H1 (cell line): ENCODE measurements at regions not wholly inside any gene's neighbourhood (a gene's known extent, or its start where the extent isn't known, plus 50 kb on each side); places are given as distances from the start of the nearest gene placed in this dataset.

Source experiments
- CTCF ChIA-PET: fragments of 300-600 bp; sonication (Branson Sonifier 250); formaldehyde crosslinking; loops from one replicate; lab custom pipeline; 2021; ENCODE audit not compliant: partially characterized antibody; lab: Charles Lee
- POLR2A ChIA-PET: fragments of 300-600 bp; sonication (Branson Sonifier 250); formaldehyde crosslinking; loops from one replicate; lab custom pipeline; 2021; ENCODE audit warnings: inconsistent platforms; ENCODE audit not compliant: partially characterized antibody; lab: Charles Lee
- DNase-seq, 2 experiments: peaks; one replicate each; pipeline versions ENCODE4 v3.0.0 to v3.0.0-alpha.2; 2010 to 2022; ENCODE audit warnings: low spot score in 2 of 2, low read depth in 1 of 2, mixed read lengths in 1 of 2
- FAIRE-seq: peaks from 2 replicates; lab custom pipeline; 2011; peaks lifted over from hg19 to GRCh38; lab: Jason Lieb, UNC
- H2AFZ ChIP-seq: 2 replicates; pipeline ENCODE4 v1.8.1; 2012; ENCODE audit warnings: low read length, inconsistent platforms
- H2AK5ac ChIP-seq: 2 replicates; pipeline ENCODE4 v1.6.1; 2013; ENCODE audit warnings: low read depth, low read length
- H2BK120ac ChIP-seq: replicated peaks from 2 replicates; pipeline ENCODE3; 2013; ENCODE audit warnings: low read depth, low read length, inconsistent platforms
- H2BK12ac ChIP-seq: 2 replicates; pipeline ENCODE4 v1.6.1; 2013; ENCODE audit warnings: low read depth, low read length
- H2BK15ac ChIP-seq: 2 replicates; pipeline ENCODE4 v1.6.1; 2013; ENCODE audit warnings: low read length
- H2BK20ac ChIP-seq: 2 replicates; pipeline ENCODE4 v1.6.1; 2013; ENCODE audit warnings: low read length
- H2BK5ac ChIP-seq: 2 replicates; pipeline ENCODE4 v1.6.1; 2013; ENCODE audit warnings: low read depth, low read length
- H3K14ac ChIP-seq: 2 replicates; pipeline ENCODE4 v1.6.1; 2013; ENCODE audit warnings: inconsistent platforms; ENCODE audit not compliant: insufficient read length
- H3K18ac ChIP-seq: 2 replicates; pipeline ENCODE4 v1.6.1; 2013; ENCODE audit warnings: low read length; ENCODE audit errors: extremely low read depth
- H3K23ac ChIP-seq: 2 replicates; pipeline ENCODE4 v1.6.1; 2013; ENCODE audit warnings: inconsistent platforms; ENCODE audit not compliant: insufficient read length
- H3K23me2 ChIP-seq: 2 replicates; pipeline ENCODE4 v1.6.1; 2013; ENCODE audit warnings: low read depth, low read length
- H3K27ac ChIP-seq: 2 replicates; pipeline ENCODE4 v1.6.1; 2011; ENCODE audit warnings: low read depth, low read length, inconsistent platforms
- H3K27me3 ChIP-seq, 4 experiments: replicated peaks in 1 of 4; 1 replicate in 1 of 4; 2 replicates in 3 of 4; pipeline versions ENCODE4 v1.6.1 to v1.8.1; 2011 to 2013; ENCODE audit warnings: low read length in 3 of 4, mild to moderate bottlenecking in 3 of 4, inconsistent platforms in 2 of 4, mixed read lengths in 2 of 4, moderate library complexity in 1 of 4; ENCODE audit not compliant: control insufficient read depth in 3 of 4, insufficient read depth in 3 of 4; ENCODE audit errors: extremely low read depth in 1 of 4
- H3K36me3 ChIP-seq, 4 experiments: 2 replicates each; pipeline versions ENCODE4 v1.6.1 to v1.8.1; 2011 to 2013; ENCODE audit warnings: mild to moderate bottlenecking in 4 of 4, low read length in 3 of 4, moderate library complexity in 2 of 4, control low read depth in 1 of 4, inconsistent platforms in 1 of 4; ENCODE audit not compliant: insufficient read depth in 4 of 4, control insufficient read depth in 2 of 4
- H3K4ac ChIP-seq: replicated peaks from 2 replicates; pipeline ENCODE3; 2013; ENCODE audit warnings: low read length, low read depth, mixed read lengths, inconsistent platforms; ENCODE audit not compliant: insufficient read length
- H3K4me1 ChIP-seq, 4 experiments: replicated peaks in 1 of 4; 1 replicate in 1 of 4; 2 replicates in 3 of 4; pipeline versions ENCODE4 v1.6.1 to v1.8.1; 2011 to 2013; ENCODE audit warnings: low read length in 3 of 4, inconsistent platforms in 2 of 4, mixed read lengths in 1 of 4; ENCODE audit not compliant: insufficient read depth in 4 of 4, control insufficient read depth in 3 of 4
- H3K4me2 ChIP-seq, 2 experiments: 2 replicates each; pipeline versions ENCODE4 v1.6.1 to v1.8.1; 2011 to 2013; ENCODE audit warnings: low read depth in 2 of 2, low read length in 2 of 2, control low read depth in 1 of 2, inconsistent platforms in 1 of 2, mild to moderate bottlenecking in 1 of 2; ENCODE audit not compliant: insufficient read depth in 1 of 2
- H3K4me3 ChIP-seq, 4 experiments: fragments of 200-600, 300-600 bp in 1 of 4; sonication (generic), shearing (Covaris generic), sonication (Bioruptor Twin) in 1 of 4; 2 replicates each; pipeline versions ENCODE4 v1.5.1 to v1.8.1; 2011 to 2016; ENCODE audit warnings: low read length in 4 of 4, low read depth in 3 of 4, control low read depth in 2 of 4, inconsistent platforms in 2 of 4, mild to moderate bottlenecking in 2 of 4, mixed read lengths in 1 of 4, moderate library complexity in 1 of 4; ENCODE audit not compliant: insufficient read depth in 2 of 4; ENCODE audit errors: extremely low read depth in 1 of 4
- H3K56ac ChIP-seq: replicated peaks from 2 replicates; pipeline ENCODE3; 2013; ENCODE audit warnings: low read depth, mild to moderate bottlenecking, mixed read lengths, low read length, inconsistent platforms; ENCODE audit not compliant: insufficient read length
- H3K79me1 ChIP-seq: 2 replicates; pipeline ENCODE4 v1.6.1; 2013; ENCODE audit warnings: low read depth, low read length, control low read depth
- H3K79me2 ChIP-seq, 2 experiments: 2 replicates each; pipeline versions ENCODE4 v1.6.1 to v1.8.1; 2012 to 2013; ENCODE audit warnings: low read length in 2 of 2, mild to moderate bottlenecking in 2 of 2, inconsistent platforms in 1 of 2; ENCODE audit not compliant: insufficient read depth in 2 of 2, control insufficient read depth in 1 of 2
- H3K9ac ChIP-seq, 4 experiments: replicated peaks in 1 of 4; 1 replicate in 1 of 4; 2 replicates in 3 of 4; pipeline versions ENCODE4 v1.6.1 to v1.8.1; 2011 to 2013; ENCODE audit warnings: low read depth in 3 of 4, low read length in 3 of 4, control low read depth in 2 of 4, mild to moderate bottlenecking in 2 of 4, moderate library complexity in 2 of 4, inconsistent platforms in 1 of 4; ENCODE audit errors: extremely low read depth in 1 of 4
- H3K9me3 ChIP-seq, 2 experiments: 2 replicates each; pipeline versions ENCODE4 v1.6.1 to v1.8.1; 2012 to 2013; ENCODE audit warnings: mild to moderate bottlenecking in 2 of 2, moderate library complexity in 2 of 2, control low read depth in 1 of 2, inconsistent platforms in 1 of 2, low read depth in 1 of 2, low read length in 1 of 2, mixed read lengths in 1 of 2; ENCODE audit not compliant: insufficient read depth in 2 of 2
- H4K20me1 ChIP-seq, 2 experiments: replicated peaks in 1 of 2; 2 replicates each; pipeline versions ENCODE3 to v1.8.1; 2011 to 2013; ENCODE audit warnings: inconsistent platforms in 2 of 2, low read length in 2 of 2, mild to moderate bottlenecking in 1 of 2; ENCODE audit not compliant: insufficient read depth in 2 of 2, control insufficient read depth in 1 of 2
- H4K5ac ChIP-seq: 2 replicates; pipeline ENCODE4 v1.6.1; 2013; ENCODE audit warnings: low read length, low read depth, mixed read lengths, inconsistent platforms; ENCODE audit not compliant: insufficient read length
- H4K8ac ChIP-seq: 2 replicates; pipeline ENCODE4 v1.8.0; 2013; ENCODE audit warnings: mild to moderate bottlenecking, moderate library complexity, low read length, inconsistent platforms; ENCODE audit not compliant: insufficient read depth; ENCODE audit errors: extremely low read depth
- H4K91ac ChIP-seq: replicated peaks from 2 replicates; pipeline ENCODE3; 2013; ENCODE audit warnings: low read length, mixed read lengths, inconsistent platforms; ENCODE audit not compliant: insufficient read length
- GTF2F1 ChIP-seq: IDR thresholded peaks from 2 replicates; pipeline ENCODE4 v1.6.1; 2012; ENCODE audit warnings: low read depth, low read length, improper control_type of control experiment, borderline replicate concordance
- HDAC2 ChIP-seq, 2 experiments: fragments of 300-600 bp in 1 of 2; sonication (generic) in 1 of 2; IDR thresholded peaks; 2 replicates each; pipeline ENCODE4 v1.6.1; 2011 to 2012; ENCODE audit warnings: low read depth in 2 of 2, low read length in 2 of 2, mild to moderate bottlenecking in 2 of 2, moderate library complexity in 2 of 2, borderline replicate concordance in 1 of 2, inconsistent platforms in 1 of 2
- MAFK ChIP-seq: IDR thresholded peaks from 2 replicates; pipeline ENCODE4 v1.6.1; 2012; ENCODE audit warnings: low read depth, mild to moderate bottlenecking, improper control_type of control experiment, low read length
- NANOG ChIP-seq: IDR thresholded peaks from 2 replicates; pipeline ENCODE4 v1.6.1; 2011; ENCODE audit warnings: low read length, low read depth, mild to moderate bottlenecking, inconsistent platforms; ENCODE audit not compliant: insufficient read depth, poor library complexity, severe bottlenecking
- TBP ChIP-seq: IDR thresholded peaks from 2 replicates; pipeline ENCODE4 v1.6.1; 2011; ENCODE audit warnings: low read depth, low read length, improper control_type of control experiment
- WGBS, 2 experiments: shearing (Covaris generic) in 1 of 2; methylation state at CpG; one replicate each; pipeline versions ENCODE4 v1.1.6 to v1.1.7; 2013 to 2015; ENCODE audit warnings: low lambda C conversion rate in 2 of 2, mixed read lengths in 2 of 2, inconsistent platforms in 1 of 2, low coverage in 1 of 2, missing lambda C conversion rate in 1 of 2; ENCODE audit not compliant: insufficient replicate concordance in 2 of 2, insufficient coverage in 1 of 2, insufficient read length in 1 of 2; ENCODE audit errors: extremely low coverage in 1 of 2, missing lambda C conversion rate in 1 of 2; 5-methylcytosine and 5-hydroxymethylcytosine counted together
- TF ChIP-seq, protein P1 (sequence below): IDR thresholded peaks from 2 replicates; pipeline ENCODE4 v1.6.1; 2011; ENCODE audit warnings: low read depth, mild to moderate bottlenecking, low read length; ENCODE audit not compliant: insufficient read depth
- TF ChIP-seq, protein P2 (sequence below), 3 experiments: IDR thresholded peaks; 1 replicate in 2 of 3; 2 replicates in 1 of 3; pipeline versions ENCODE4 v1.5.1 to v1.6.1; 2011; ENCODE audit warnings: low read length in 3 of 3, mild to moderate bottlenecking in 3 of 3, inconsistent platforms in 2 of 3, low read depth in 1 of 3, moderate library complexity in 1 of 3; ENCODE audit not compliant: insufficient read depth in 1 of 3; ENCODE audit errors: control extremely low read depth in 1 of 3

DNA sequence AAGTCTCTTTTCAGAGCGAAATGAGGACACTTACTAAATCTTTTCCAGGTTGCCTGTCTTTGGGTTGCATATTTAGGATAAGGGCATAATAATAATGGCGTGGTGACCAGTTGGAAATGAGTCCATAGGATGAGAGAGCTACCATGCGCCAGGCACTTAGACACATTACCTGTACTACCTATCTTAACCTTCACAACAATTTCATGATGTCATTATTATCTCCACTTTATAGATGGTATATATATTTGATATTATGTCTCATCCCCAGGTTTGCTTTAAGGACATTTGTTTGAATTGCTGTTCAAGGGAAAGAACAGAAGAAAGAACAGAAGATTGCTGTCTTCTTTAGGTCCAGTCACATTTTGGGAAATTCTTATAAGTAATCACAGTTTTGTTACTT lies 182.0 kb upstream of the STARD13 start:
- H3K4me3 ChIP-seq, result no peak overlapping the region
- H3K18ac ChIP-seq, result no peak overlapping the region
- no peaks in the 10 kb centered on the region for H3K36me3 ChIP-seq
- no peaks in the 10 kb centered on the region for H3K9me3 ChIP-seq
- no peak overlapping the region for H3K4me2 ChIP-seq
- ChIA-PET CTCF (interaction anchor here (1.0 kb wide), 1 partner anchor 239 kb away, joined by 3 read pairs; no protein-coding TSS in a partner anchor), POLR2A (no interaction called here)
- FAIRE-seq, result no peak
- no peaks in the 10 kb centered on the region for H4K20me1 ChIP-seq
- H2AFZ ChIP-seq, result no peak overlapping the region
- WGBS, 2 experiments, result 95% methylated on average over 3 of the region's 3 CpGs; no CpG with 5 or more reads in 1 of the 2 experiments
- H2BK12ac ChIP-seq, result no peak overlapping the region
- H3K23ac ChIP-seq, result no peak overlapping the region
- H3K27ac ChIP-seq, result no peak overlapping the region
- H3K23me2 ChIP-seq, result no peaks in the 10 kb centered on the region
- H2BK15ac ChIP-seq, result no peak overlapping the region
- H3K4me1 ChIP-seq, result no peaks in the 10 kb centered on the region; a peak in 1 of 7 replicates
- H3K4ac ChIP-seq, result no peak overlapping the region
- no peak overlapping the region for H4K91ac ChIP-seq
- no peak overlapping the region for H2BK5ac ChIP-seq
- DNase-seq, result no peak
- H3K79me2 ChIP-seq, result no peaks in the 10 kb centered on the region
- H4K8ac ChIP-seq, result no peak overlapping the region
- H3K27me3 ChIP-seq, result no peaks in the 10 kb centered on the region
- no peak overlapping the region for H3K56ac ChIP-seq
- H3K14ac ChIP-seq, result no peak overlapping the region
- H2BK20ac ChIP-seq, result no peak overlapping the region
- H2AK5ac ChIP-seq, result no peak overlapping the region
- no peak overlapping the region for H2BK120ac ChIP-seq
- H4K5ac ChIP-seq, result no peak overlapping the region
- H3K79me1 ChIP-seq, result no peaks in the 10 kb centered on the region
- H3K9ac ChIP-seq, result no peak overlapping the region
- TF ChIP-seq NANOG, result no peak
- TF ChIP-seq GTF2F1, result no peak
- no peak for TF ChIP-seq TBP
- TF ChIP-seq, protein P1, sequence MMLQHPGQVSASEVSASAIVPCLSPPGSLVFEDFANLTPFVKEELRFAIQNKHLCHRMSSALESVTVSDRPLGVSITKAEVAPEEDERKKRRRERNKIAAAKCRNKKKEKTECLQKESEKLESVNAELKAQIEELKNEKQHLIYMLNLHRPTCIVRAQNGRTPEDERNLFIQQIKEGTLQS, result no peak
- TF ChIP-seq HDAC2 (IDR thresholded peaks at IDR 0.05; ENCODE audit: borderline replicate concordance in 1 of 2, low read depth in 2 of 2, low read length in 2 of 2), result no peak
- TF ChIP-seq, protein P2, sequence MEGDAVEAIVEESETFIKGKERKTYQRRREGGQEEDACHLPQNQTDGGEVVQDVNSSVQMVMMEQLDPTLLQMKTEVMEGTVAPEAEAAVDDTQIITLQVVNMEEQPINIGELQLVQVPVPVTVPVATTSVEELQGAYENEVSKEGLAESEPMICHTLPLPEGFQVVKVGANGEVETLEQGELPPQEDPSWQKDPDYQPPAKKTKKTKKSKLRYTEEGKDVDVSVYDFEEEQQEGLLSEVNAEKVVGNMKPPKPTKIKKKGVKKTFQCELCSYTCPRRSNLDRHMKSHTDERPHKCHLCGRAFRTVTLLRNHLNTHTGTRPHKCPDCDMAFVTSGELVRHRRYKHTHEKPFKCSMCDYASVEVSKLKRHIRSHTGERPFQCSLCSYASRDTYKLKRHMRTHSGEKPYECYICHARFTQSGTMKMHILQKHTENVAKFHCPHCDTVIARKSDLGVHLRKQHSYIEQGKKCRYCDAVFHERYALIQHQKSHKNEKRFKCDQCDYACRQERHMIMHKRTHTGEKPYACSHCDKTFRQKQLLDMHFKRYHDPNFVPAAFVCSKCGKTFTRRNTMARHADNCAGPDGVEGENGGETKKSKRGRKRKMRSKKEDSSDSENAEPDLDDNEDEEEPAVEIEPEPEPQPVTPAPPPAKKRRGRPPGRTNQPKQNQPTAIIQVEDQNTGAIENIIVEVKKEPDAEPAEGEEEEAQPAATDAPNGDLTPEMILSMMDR (IDR thresholded peaks at IDR 0.05; ENCODE audit: control extremely low read depth in 1 of 3, insufficient read depth in 1 of 3, low read depth in 1 of 3, low read length in 3 of 3), result no peak
- TF ChIP-seq MAFK, result no peak
